SK-N-SH (cell line): ENCODE measurements at regions not wholly inside any gene's neighbourhood (a gene's known extent, or its start where the extent isn't known, plus 50 kb on each side); places are given as distances from the start of the nearest gene placed in this dataset.

Experiments
- CTCF ChIA-PET: fragments of 300-600, 350-600 bp; formaldehyde crosslinking; extraction: SDS; loops from one replicate; lab custom pipeline; 2021; lab: Yijun Ruan, JAX
- POLR2A ChIA-PET: fragments of 350-600 bp; sonication (Branson Sonifier 250); formaldehyde crosslinking; extraction: SDS; loops from one replicate; lab custom pipeline; 2020; ENCODE audit warnings: antibody characterized with exemption, inconsistent platforms; lab: Yijun Ruan, JAX
- DNase-seq: peaks from one replicate; pipeline ENCODE4 v3.0.0; 2012
- H2AFZ ChIP-seq: fragments of 200-600 bp; sonication (generic); 2 replicates; pipeline ENCODE4 v1.8.1; 2016; ENCODE audit warnings: antibody characterized with exemption, mild to moderate bottlenecking, low read depth
- H3F3A ChIP-seq: fragments of 200-600 bp; sonication (generic); replicated peaks from 2 replicates; pipeline ENCODE3; 2016; ENCODE audit warnings: antibody characterized with exemption, mild to moderate bottlenecking; ENCODE audit not compliant: insufficient read depth
- H3K27ac ChIP-seq, 2 experiments: fragments of 200-500 bp in 1 of 2; fragments of 200-600 bp in 1 of 2; sonication (Bioruptor generic) in 1 of 2; sonication (generic), shearing (Covaris generic) in 1 of 2; 2 replicates each; pipeline versions ENCODE4 v1.5.1 to v1.6.1; 2014 to 2016; ENCODE audit warnings: low read depth in 2 of 2, inconsistent platforms in 1 of 2, low read length in 1 of 2, mild to moderate bottlenecking in 1 of 2, mixed read lengths in 1 of 2
- H3K27me3 ChIP-seq: fragments of 200-600 bp; sonication (generic), shearing (Covaris generic); 2 replicates; pipeline ENCODE4 v1.6.1; 2016; ENCODE audit warnings: mixed run types; ENCODE audit not compliant: insufficient read depth
- H3K36me3 ChIP-seq, 2 experiments: fragments of 200-500 bp in 1 of 2; fragments of 200-600 bp in 1 of 2; sonication (Bioruptor generic) in 1 of 2; sonication (generic) in 1 of 2; replicated peaks in 1 of 2; 2 replicates each; pipeline versions ENCODE3 to v1.5.1; 2014 to 2016; ENCODE audit warnings: low read length in 1 of 2, mild to moderate bottlenecking in 1 of 2; ENCODE audit not compliant: insufficient read depth in 2 of 2, control insufficient read depth in 1 of 2
- H3K4me1 ChIP-seq, 2 experiments: fragments of 200-500 bp in 1 of 2; fragments of 200-600 bp in 1 of 2; sonication (Bioruptor generic) in 1 of 2; sonication (generic), shearing (Covaris generic) in 1 of 2; 2 replicates each; pipeline versions ENCODE4 v1.5.1 to v1.6.1; 2014 to 2016; ENCODE audit warnings: low read depth in 1 of 2, low read length in 1 of 2, mixed run types in 1 of 2; ENCODE audit not compliant: insufficient read depth in 2 of 2, control insufficient read depth in 1 of 2
- H3K4me2 ChIP-seq: fragments of 200-600 bp; sonication (generic), shearing (Covaris generic); 2 replicates; pipeline ENCODE4 v1.6.1; 2017; ENCODE audit warnings: mixed run types
- H3K4me3 ChIP-seq, 2 experiments: fragments of 200-500 bp in 1 of 2; fragments of 200-600 bp in 1 of 2; sonication (Bioruptor generic) in 1 of 2; sonication (generic), shearing (Covaris generic) in 1 of 2; 2 replicates each; pipeline versions ENCODE4 v1.5.1 to v1.8.1; 2014 to 2016; ENCODE audit warnings: low read depth in 2 of 2, inconsistent platforms in 1 of 2, low read length in 1 of 2, mild to moderate bottlenecking in 1 of 2, mixed read lengths in 1 of 2, moderate library complexity in 1 of 2
- H3K79me2 ChIP-seq: fragments of 200-600 bp; sonication (generic); 2 replicates; pipeline ENCODE4 v1.8.1; 2017; ENCODE audit warnings: mild to moderate bottlenecking; ENCODE audit not compliant: insufficient read depth
- H3K9ac ChIP-seq: fragments of 200-600 bp; sonication (generic); 2 replicates; pipeline ENCODE4 v1.6.1; 2017; ENCODE audit warnings: mixed run types
- H3K9me2 ChIP-seq: fragments of 200-600 bp; sonication (generic); 2 replicates; pipeline ENCODE4 v1.6.1; 2017; ENCODE audit warnings: mixed run types
- H3K9me3 ChIP-seq: fragments of 200-600 bp; sonication (generic); 2 replicates; pipeline ENCODE4 v1.6.1; 2017; ENCODE audit warnings: mixed run types, mild to moderate bottlenecking, moderate library complexity
- H4K20me1 ChIP-seq: fragments of 200-600 bp; sonication (generic); 2 replicates; pipeline ENCODE4 v1.6.1; 2017; ENCODE audit warnings: mild to moderate bottlenecking, mixed run types; ENCODE audit not compliant: insufficient read depth
- CHD2 ChIP-seq: fragments of 150-350 bp; IDR thresholded peaks from 2 replicates; pipeline ENCODE4 v1.6.1; 2018; ENCODE audit warnings: low read length; ENCODE audit not compliant: partially characterized antibody
- CTCF ChIP-seq: fragments of 200-600 bp; sonication (generic); IDR thresholded peaks from 2 replicates; pipeline ENCODE4 v1.6.1; 2017; ENCODE audit warnings: antibody characterized with exemption, mild to moderate bottlenecking, moderate library complexity
- ELF1 ChIP-seq: IDR thresholded peaks from 2 replicates; pipeline ENCODE4 v1.4.0; 2012
- EP300 ChIP-seq, 2 experiments: IDR thresholded peaks; 2 replicates each; pipeline versions ENCODE4 v1.4.0 to v1.6.1; 2012; ENCODE audit warnings: borderline replicate concordance in 1 of 2, low read depth in 1 of 2, low read length in 1 of 2
- FOXJ3 ChIP-seq: sonication (generic); formaldehyde crosslinking; IDR thresholded peaks from 2 replicates; pipeline ENCODE4 v1.5.1; 2020; ENCODE audit warnings: mild to moderate bottlenecking, missing genetic modification reagents
- FOXM1 ChIP-seq: IDR thresholded peaks from 2 replicates; pipeline ENCODE4 v1.4.0; 2012; ENCODE audit warnings: low read depth, mild to moderate bottlenecking
- GABPA ChIP-seq: IDR thresholded peaks from 2 replicates; pipeline ENCODE4 v1.4.0; 2012; ENCODE audit warnings: low read depth, mild to moderate bottlenecking
- GATA2 ChIP-seq: sonication (generic); formaldehyde crosslinking; IDR thresholded peaks from 2 replicates; pipeline ENCODE4 v1.5.0; 2020; ENCODE audit warnings: mild to moderate bottlenecking, missing genetic modification reagents
- JUND ChIP-seq: IDR thresholded peaks from 2 replicates; pipeline ENCODE4 v1.4.0; 2012
- MEF2A ChIP-seq: IDR thresholded peaks from 2 replicates; pipeline ENCODE4 v1.4.0; 2012; ENCODE audit warnings: low read depth, borderline replicate concordance
- NRF1 ChIP-seq: IDR thresholded peaks from 2 replicates; pipeline ENCODE4 v1.6.1; 2012; ENCODE audit warnings: low read depth, mild to moderate bottlenecking, low read length
- PBX3 ChIP-seq: IDR thresholded peaks from 2 replicates; pipeline ENCODE4; 2012
- POLR2AphosphoS5 ChIP-seq: IDR thresholded peaks from 2 replicates; pipeline ENCODE4 v1.6.1; 2012; ENCODE audit warnings: low read depth, low read length
- RCOR1 ChIP-seq: fragments of 150-350 bp; IDR thresholded peaks from 2 replicates; pipeline ENCODE4 v1.6.1; 2017; ENCODE audit warnings: antibody characterized with exemption, low read length
- REST ChIP-seq: IDR thresholded peaks from 2 replicates; pipeline ENCODE4 v1.6.1; 2012; ENCODE audit warnings: mild to moderate bottlenecking, low read depth, low read length, moderate library complexity
- RFX5 ChIP-seq: IDR thresholded peaks from 2 replicates; pipeline ENCODE4 v1.6.1; 2012; ENCODE audit warnings: mild to moderate bottlenecking, improper control_type of control experiment, low read length
- RXRA ChIP-seq: IDR thresholded peaks from 2 replicates; pipeline ENCODE4 v1.4.0; 2012; ENCODE audit warnings: low read depth, mild to moderate bottlenecking, borderline replicate concordance
- SIN3A ChIP-seq: IDR thresholded peaks from 2 replicates; pipeline ENCODE4 v1.6.1; 2012; ENCODE audit warnings: low read depth, mild to moderate bottlenecking, low read length, moderate library complexity, borderline replicate concordance
- SMC3 ChIP-seq: IDR thresholded peaks from 2 replicates; pipeline ENCODE4 v1.6.1; 2012; ENCODE audit warnings: low read depth, low read length, improper control_type of control experiment
- TAF1 ChIP-seq: IDR thresholded peaks from 2 replicates; pipeline ENCODE4 v1.6.1; 2012; ENCODE audit warnings: low read depth, mild to moderate bottlenecking, low read length, moderate library complexity, borderline replicate concordance
- TCF12 ChIP-seq: IDR thresholded peaks from 2 replicates; pipeline ENCODE4 v1.4.0; 2012
- USF1 ChIP-seq: IDR thresholded peaks from 2 replicates; pipeline ENCODE4 v1.4.0; 2012; ENCODE audit warnings: low read depth, borderline replicate concordance
- YY1 ChIP-seq: IDR thresholded peaks from 2 replicates; pipeline ENCODE4 v1.4.0; 2012; ENCODE audit warnings: low read depth, mild to moderate bottlenecking
- WGBS: methylation state at CpG from one replicate; pipeline ENCODE4 v1.1.6; 2017; ENCODE audit warnings: low lambda C conversion rate; 5-methylcytosine and 5-hydroxymethylcytosine counted together
- TF ChIP-seq, protein P1 (sequence below): IDR thresholded peaks from 2 replicates; pipeline ENCODE4 v1.4.0; 2012; ENCODE audit warnings: low read depth
- TF ChIP-seq, protein P2 (sequence below): fragments of 150-350 bp; IDR thresholded peaks from 2 replicates; pipeline ENCODE4 v1.6.1; 2017; ENCODE audit warnings: antibody characterized with exemption, low read length, low read depth, borderline replicate concordance

DNA sequence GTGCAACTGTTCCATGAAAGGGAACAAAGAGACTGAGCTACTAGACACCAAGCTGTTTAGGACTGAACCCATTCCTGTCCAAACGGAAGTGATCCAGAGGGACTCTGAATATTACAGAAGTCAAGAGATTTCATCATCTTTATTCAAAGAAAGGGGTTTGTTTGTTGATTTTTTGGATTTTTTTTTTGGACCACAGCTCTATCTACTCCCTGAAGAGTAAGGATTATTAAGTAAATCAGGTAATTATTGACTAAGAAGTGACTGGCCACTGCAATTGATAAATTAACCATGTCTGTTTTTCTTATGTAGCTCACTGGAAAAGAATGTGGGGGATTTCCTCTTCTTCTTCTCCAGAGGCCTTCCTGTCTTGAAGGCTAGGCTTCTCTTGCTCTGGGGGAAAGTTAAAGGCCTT, 146.6 kb upstream of the TPM1 start:
- no peaks in the 10 kb centered on the region for H3K36me3 ChIP-seq
- DNase-seq = no peak
- no peak overlapping the region for H2AFZ ChIP-seq
- H3K4me1 ChIP-seq = peaks cover 23 to 26% of the 10 kb centered on the region in 2 experiments
- peak overlapping the region; percentile 71 for H3K4me2 ChIP-seq
- ChIA-PET POLR2A (no interaction called here), CTCF (interaction anchor here (0.7 to 1.5 kb wide), 3 partner anchors 114 to 152 kb away, joined by 3 to 5 read pairs (median 5); no protein-coding TSS in a partner anchor)
- peaks cover 41% of the 10 kb centered on the region for H3F3A ChIP-seq
- H3K9ac ChIP-seq = peak overlapping the region; percentile 91
- H3K27me3 ChIP-seq = no peaks in the 10 kb centered on the region
- WGBS = 8% methylated on average over 1 of the region's 1 CpG
- H3K27ac ChIP-seq = peak overlapping the region; percentile 91 to 100
- H3K9me3 ChIP-seq = no peaks in the 10 kb centered on the region
- no peak overlapping the region; a peak in 1 of 4 replicates for H3K4me3 ChIP-seq
- peaks cover 8% of the 10 kb centered on the region; the same call in 1 of the 2 replicates for H3K79me2 ChIP-seq
- no peaks in the 10 kb centered on the region for H4K20me1 ChIP-seq
- no peaks in the 10 kb centered on the region for H3K9me2 ChIP-seq
- TF ChIP-seq SIN3A = no peak
- TF ChIP-seq RCOR1 = no peak
- TF ChIP-seq EP300 (IDR thresholded peaks at IDR 0.05; ENCODE audit: borderline replicate concordance in 1 of 2, low read depth in 1 of 2, low read length in 1 of 2) = peak in 1 of 2 experiments; percentile 85; a peak in 1 of 4 replicates
- TF ChIP-seq, protein P1, sequence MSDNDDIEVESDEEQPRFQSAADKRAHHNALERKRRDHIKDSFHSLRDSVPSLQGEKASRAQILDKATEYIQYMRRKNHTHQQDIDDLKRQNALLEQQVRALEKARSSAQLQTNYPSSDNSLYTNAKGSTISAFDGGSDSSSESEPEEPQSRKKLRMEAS = peak; percentile 49; the same call in 1 of the 2 replicates
- TF ChIP-seq REST = no peak
- TF ChIP-seq NRF1 = no peak
- peak; percentile 90 for TF ChIP-seq TCF12
- TF ChIP-seq JUND = peak; percentile 81
- TF ChIP-seq CTCF = no peak
- no peak for TF ChIP-seq SMC3
- peak; percentile 74; the same call in 1 of the 2 replicates for TF ChIP-seq RXRA
- TF ChIP-seq TAF1 = no peak
- no peak for TF ChIP-seq GABPA
- TF ChIP-seq USF1 = no peak
- TF ChIP-seq ELF1 = no peak
- peak; percentile 88 for TF ChIP-seq PBX3
- TF ChIP-seq POLR2AphosphoS5 = no peak
- TF ChIP-seq YY1 = 0 out of 2 replicates have a peak, but pooled peaks have one; percentile 38
- TF ChIP-seq, protein P2, sequence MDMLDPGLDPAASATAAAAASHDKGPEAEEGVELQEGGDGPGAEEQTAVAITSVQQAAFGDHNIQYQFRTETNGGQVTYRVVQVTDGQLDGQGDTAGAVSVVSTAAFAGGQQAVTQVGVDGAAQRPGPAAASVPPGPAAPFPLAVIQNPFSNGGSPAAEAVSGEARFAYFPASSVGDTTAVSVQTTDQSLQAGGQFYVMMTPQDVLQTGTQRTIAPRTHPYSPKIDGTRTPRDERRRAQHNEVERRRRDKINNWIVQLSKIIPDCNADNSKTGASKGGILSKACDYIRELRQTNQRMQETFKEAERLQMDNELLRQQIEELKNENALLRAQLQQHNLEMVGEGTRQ = no peak
- TF ChIP-seq RFX5 = no peak
- TF ChIP-seq GATA2 (CRISPR knock-in tag) = no peak
- no peak for TF ChIP-seq CHD2
- no peak for TF ChIP-seq FOXJ3 (CRISPR knock-in tag)
- no peak for TF ChIP-seq FOXM1
- no peak for TF ChIP-seq MEF2A
